OCI-LY3 (cell line): ENCODE measurements at regions not wholly inside any gene's neighbourhood (a gene's known extent, or its start where the extent isn't known, plus 50 kb on each side); places are given as distances from the start of the nearest gene placed in this dataset.
A peak's percentile ranks its signal among the peaks of the same experiment; 100 is the strongest.

Experiments used
- H2AFZ ChIP-seq: fragments of 200-600, 300-600 bp; shearing (Covaris generic); 2 replicates; pipeline ENCODE4 v1.6.0; 2014; ENCODE audit warnings: antibody characterized with exemption, low read depth, low read length
- H3K27ac ChIP-seq: fragments of 200-600, 300-600 bp; sonication (generic); 2 replicates; pipeline ENCODE4 v1.5.1; 2014; ENCODE audit warnings: mild to moderate bottlenecking, low read length, moderate library complexity, mixed read lengths
- H3K27me3 ChIP-seq: fragments of 200-600, 300-600 bp; sonication (generic); 2 replicates; pipeline ENCODE4 v1.6.1; 2014; ENCODE audit warnings: low read depth, low read length, mixed read lengths
- H3K36me3 ChIP-seq: fragments of 200-600, 300-600 bp; sonication (generic); replicated peaks from 2 replicates; pipeline ENCODE3; 2014; ENCODE audit warnings: low read depth, low read length, mixed read lengths
- H3K4me1 ChIP-seq: fragments of 300-600, 200-600 bp; sonication (generic); 2 replicates; pipeline ENCODE4 v1.6.1; 2014; ENCODE audit warnings: low read length, mixed read lengths
- H3K4me2 ChIP-seq: fragments of 200-600, 300-600 bp; sonication (generic); 2 replicates; pipeline ENCODE4 v1.6.1; 2014; ENCODE audit warnings: low read length, mixed read lengths
- H3K4me3 ChIP-seq: fragments of 300-600, 200-600 bp; sonication (generic); 2 replicates; pipeline ENCODE4 v1.5.1; 2014; ENCODE audit warnings: antibody characterized with exemption, mild to moderate bottlenecking, low read length, moderate library complexity
- H3K79me2 ChIP-seq: fragments of 300-600, 200-600 bp; shearing (Covaris generic); 2 replicates; pipeline ENCODE4 v1.6.1; 2014; ENCODE audit warnings: mild to moderate bottlenecking, low read length, mixed read lengths
- H3K9ac ChIP-seq: fragments of 300-600, 200-600 bp; shearing (Covaris generic); 2 replicates; pipeline ENCODE4 v1.6.0; 2014; ENCODE audit warnings: mild to moderate bottlenecking, low read length, moderate library complexity
- H3K9me3 ChIP-seq: fragments of 200-600, 300-600 bp; shearing (Covaris generic); 2 replicates; pipeline ENCODE4 v1.6.1; 2014; ENCODE audit warnings: low read length, mixed read lengths; ENCODE audit not compliant: insufficient read depth
- H4K20me1 ChIP-seq: fragments of 200-600, 300-600 bp; sonication (generic); 2 replicates; pipeline ENCODE4 v1.6.1; 2016; ENCODE audit warnings: low read length, mixed read lengths; ENCODE audit not compliant: insufficient read depth
- EZH2phosphoT487 ChIP-seq: fragments of 200-600 bp; shearing (Covaris generic); IDR thresholded peaks from 2 replicates; pipeline ENCODE4 v1.6.1; 2018; ENCODE audit warnings: antibody characterized with exemption, mixed run types, low read depth
- TF ChIP-seq, protein P1 (sequence below): fragments of 200-600, 300-600 bp; sonication (generic); IDR thresholded peaks from 2 replicates; pipeline ENCODE4 v1.5.1; 2014; ENCODE audit warnings: antibody characterized with exemption, low read length, low read depth

DNA sequence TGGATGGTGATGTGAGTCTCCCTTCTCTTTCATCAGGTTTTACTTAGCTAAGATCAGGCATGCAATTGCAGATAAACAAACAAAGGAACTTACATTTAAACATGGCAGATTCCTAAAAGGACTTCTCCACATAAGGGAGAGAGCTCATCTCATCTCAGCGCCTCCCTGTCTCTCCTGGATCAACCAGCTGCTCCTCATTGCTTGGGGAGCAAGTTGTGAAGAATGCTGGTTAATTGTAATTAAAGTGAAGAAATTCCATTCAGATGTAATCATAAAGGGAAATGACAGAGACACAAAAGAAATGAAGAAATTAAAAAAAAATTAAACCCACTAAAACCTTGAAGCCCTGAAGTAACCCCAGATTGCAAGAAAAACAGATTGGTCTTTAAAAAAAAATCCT, 104.4 kb upstream of the DIO2 start:
- H3K4me3 ChIP-seq: no peak overlapping the region
- H3K36me3 ChIP-seq: no peaks in the 10 kb centered on the region
- no peaks in the 10 kb centered on the region for H3K79me2 ChIP-seq
- no peaks in the 10 kb centered on the region for H3K9me3 ChIP-seq
- H4K20me1 ChIP-seq: no peaks in the 10 kb centered on the region
- no peaks in the 10 kb centered on the region for H3K27me3 ChIP-seq
- no peak overlapping the region for H3K4me2 ChIP-seq
- no peak overlapping the region for H2AFZ ChIP-seq
- no peak overlapping the region for H3K9ac ChIP-seq
- H3K4me1 ChIP-seq: peaks cover 9% of the 10 kb centered on the region
- no peak overlapping the region for H3K27ac ChIP-seq
- TF ChIP-seq, protein P1, sequence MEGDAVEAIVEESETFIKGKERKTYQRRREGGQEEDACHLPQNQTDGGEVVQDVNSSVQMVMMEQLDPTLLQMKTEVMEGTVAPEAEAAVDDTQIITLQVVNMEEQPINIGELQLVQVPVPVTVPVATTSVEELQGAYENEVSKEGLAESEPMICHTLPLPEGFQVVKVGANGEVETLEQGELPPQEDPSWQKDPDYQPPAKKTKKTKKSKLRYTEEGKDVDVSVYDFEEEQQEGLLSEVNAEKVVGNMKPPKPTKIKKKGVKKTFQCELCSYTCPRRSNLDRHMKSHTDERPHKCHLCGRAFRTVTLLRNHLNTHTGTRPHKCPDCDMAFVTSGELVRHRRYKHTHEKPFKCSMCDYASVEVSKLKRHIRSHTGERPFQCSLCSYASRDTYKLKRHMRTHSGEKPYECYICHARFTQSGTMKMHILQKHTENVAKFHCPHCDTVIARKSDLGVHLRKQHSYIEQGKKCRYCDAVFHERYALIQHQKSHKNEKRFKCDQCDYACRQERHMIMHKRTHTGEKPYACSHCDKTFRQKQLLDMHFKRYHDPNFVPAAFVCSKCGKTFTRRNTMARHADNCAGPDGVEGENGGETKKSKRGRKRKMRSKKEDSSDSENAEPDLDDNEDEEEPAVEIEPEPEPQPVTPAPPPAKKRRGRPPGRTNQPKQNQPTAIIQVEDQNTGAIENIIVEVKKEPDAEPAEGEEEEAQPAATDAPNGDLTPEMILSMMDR: no peak
- TF ChIP-seq EZH2phosphoT487: no peak

GRCh38 chr14:80313806-80314205, 102.5 kb upstream of the DIO2 start:
- Histone ChIP-seq H3K4me2 (no peak overlapping the region), H3K36me3 (no peaks in the 10 kb centered on the region), H4K20me1 (no peaks in the 10 kb centered on the region), H3K27me3 (no peaks in the 10 kb centered on the region), H3K9me3 (no peaks in the 10 kb centered on the region), H3K4me3 (no peak overlapping the region), H3K4me1 (peaks cover 9% of the 10 kb centered on the region), H3K9ac (no peak overlapping the region), H3K27ac (no peak overlapping the region), H2AFZ (no peak overlapping the region), H3K79me2 (no peaks in the 10 kb centered on the region)
- TF ChIP-seq, protein P1: no peak
- TF ChIP-seq EZH2phosphoT487: no peak

- TF ChIP-seq, protein P1: no peak
- TF ChIP-seq EZH2phosphoT487: no peak
- no peaks in the 10 kb centered on the region for H3K79me2 ChIP-seq
- no peak overlapping the region for H3K27ac ChIP-seq
- H3K4me2 ChIP-seq: no peak overlapping the region
- H2AFZ ChIP-seq: no peak overlapping the region
- 0 out of 2 replicates have a peak, but pooled peaks cover 5% of the 10 kb centered on the region for H3K4me1 ChIP-seq
- H3K9me3 ChIP-seq: no peaks in the 10 kb centered on the region
- no peaks in the 10 kb centered on the region for H4K20me1 ChIP-seq
- H3K36me3 ChIP-seq: no peaks in the 10 kb centered on the region
- no peaks in the 10 kb centered on the region for H3K27me3 ChIP-seq
- H3K9ac ChIP-seq: no peak overlapping the region
- no peak overlapping the region for H3K4me3 ChIP-seq
Observed at GRCh38 chr14:80310938-80311750, 99.8 kb upstream of the DIO2 start.

DNA sequence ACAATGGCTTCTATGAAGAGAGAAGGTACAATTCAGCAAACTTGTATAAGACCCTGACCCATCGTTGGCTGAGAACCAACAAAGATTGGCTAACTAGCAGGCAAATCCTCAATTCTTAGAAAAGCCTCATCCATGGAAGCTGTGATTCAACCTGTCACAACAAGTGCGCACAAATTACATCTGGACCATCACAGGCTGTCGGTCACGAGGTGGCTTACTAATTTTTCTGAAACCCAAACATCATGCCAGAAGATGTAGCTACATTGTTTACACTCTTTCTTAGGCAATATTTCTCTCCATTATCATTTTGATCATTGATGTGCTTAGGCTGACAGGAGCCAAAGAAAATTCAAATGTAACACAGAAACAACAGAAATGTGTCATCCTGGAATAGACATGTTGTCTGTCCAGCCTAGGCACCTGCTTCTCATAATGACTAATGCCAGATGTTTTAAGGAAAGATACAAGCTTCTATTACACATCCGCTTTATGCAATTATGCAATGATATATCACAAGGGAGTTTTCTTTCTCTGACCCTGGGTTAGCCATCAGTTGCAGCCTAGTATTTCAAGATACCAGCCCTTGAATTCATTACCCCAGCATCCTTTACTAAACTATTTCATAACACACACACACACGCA, 92.9 kb upstream of the DIO2 start:
- no peaks in the 10 kb centered on the region for H3K27me3 ChIP-seq
- H3K36me3 ChIP-seq: no peaks in the 10 kb centered on the region
- TF ChIP-seq, protein P1: no peak
- TF ChIP-seq EZH2phosphoT487: no peak
- H3K79me2 ChIP-seq: no peaks in the 10 kb centered on the region
- H3K9me3 ChIP-seq: no peaks in the 10 kb centered on the region
- no peaks in the 10 kb centered on the region for H4K20me1 ChIP-seq
- no peak overlapping the region for H3K4me3 ChIP-seq
- H3K27ac ChIP-seq: no peak overlapping the region
- H3K4me1 ChIP-seq: peaks cover 18% of the 10 kb centered on the region
- no peak overlapping the region for H3K9ac ChIP-seq
- H3K4me2 ChIP-seq: peak overlapping the region; percentile 23
- no peak overlapping the region for H2AFZ ChIP-seq
